GM23338 (cell line): ENCODE measurements at regions not wholly inside any gene's neighbourhood (a gene's known extent, or its start where the extent isn't known, plus 50 kb on each side); places are given as distances from the start of the nearest gene placed in this dataset.

ENCODE experiments used
- ATAC-seq: fragments of 200-7000 bp; cut with Tn5 transposase; 3 replicates; pipeline ENCODE4 v1.9.1; 2020
- DNase-seq: peaks from one replicate; pipeline ENCODE4 v3.0.0-alpha.2; 2015; ENCODE audit warnings: low spot score
- H2AFZ ChIP-seq: fragments of 200-600 bp; sonication (generic); 2 replicates; pipeline ENCODE4 v1.8.0; 2016; ENCODE audit warnings: antibody characterized with exemption, mild to moderate bottlenecking, moderate library complexity
- H3F3A ChIP-seq: fragments of 200-600 bp; sonication (generic); replicated peaks from 2 replicates; pipeline ENCODE4 v1.8.0; 2017; ENCODE audit warnings: antibody characterized with exemption, mixed run types, low read depth
- H3K27ac ChIP-seq: fragments of 200-600 bp; sonication (generic); 2 replicates; pipeline ENCODE4 v1.6.1; 2016; ENCODE audit warnings: low read depth
- H3K27me3 ChIP-seq: fragments of 200-600 bp; sonication (generic); 2 replicates; pipeline ENCODE4 v1.8.0; 2016; ENCODE audit warnings: mild to moderate bottlenecking, mixed run types, moderate library complexity; ENCODE audit not compliant: insufficient read depth
- H3K36me3 ChIP-seq: fragments of 200-600 bp; sonication (generic); 2 replicates; pipeline ENCODE4 v1.8.0; 2016; ENCODE audit warnings: mild to moderate bottlenecking; ENCODE audit not compliant: insufficient read depth
- H3K4me1 ChIP-seq: fragments of 200-600 bp; sonication (generic); 2 replicates; pipeline ENCODE4 v1.8.0; 2016; ENCODE audit warnings: mild to moderate bottlenecking, moderate library complexity; ENCODE audit not compliant: insufficient read depth
- H3K4me2 ChIP-seq: fragments of 200-600 bp; sonication (generic); 2 replicates; pipeline ENCODE4 v1.7.1; 2017; ENCODE audit warnings: mixed run types
- H3K4me3 ChIP-seq: fragments of 200-600 bp; sonication (generic); 2 replicates; pipeline ENCODE4 v1.6.1; 2016; ENCODE audit warnings: mixed run types
- H3K79me2 ChIP-seq: fragments of 200-600 bp; sonication (generic); replicated peaks from 2 replicates; pipeline ENCODE4 v1.8.0; 2017; ENCODE audit warnings: mild to moderate bottlenecking; ENCODE audit not compliant: insufficient read depth
- H3K9me2 ChIP-seq: fragments of 200-600 bp; sonication (generic); 2 replicates; pipeline ENCODE4 v1.8.0; 2017; ENCODE audit not compliant: insufficient read depth
- H4K20me1 ChIP-seq: fragments of 200-600 bp; sonication (generic); replicated peaks from 2 replicates; pipeline ENCODE4 v1.8.0; 2017; ENCODE audit warnings: mild to moderate bottlenecking; ENCODE audit not compliant: insufficient read depth
- H3K27ac Mint-ChIP-seq: 2 replicates; pipeline ENCODE4 v1.8.0; 2020; ENCODE audit warnings: inconsistent platforms, mild to moderate bottlenecking, moderate library complexity, mixed read lengths
- H3K27me3 Mint-ChIP-seq: 3 replicates; pipeline ENCODE4 v1.8.0; 2022; ENCODE audit warnings: low read depth, mild to moderate bottlenecking, moderate library complexity, mixed read lengths, inconsistent platforms; ENCODE audit not compliant: insufficient read depth, poor library complexity
- H3K36me3 Mint-ChIP-seq: 3 replicates; pipeline ENCODE4 v1.8.0; 2021; ENCODE audit warnings: low read depth, mild to moderate bottlenecking, inconsistent platforms, moderate library complexity, mixed read lengths
- H3K4me1 Mint-ChIP-seq: 3 replicates; pipeline ENCODE4 v1.8.0; 2020; ENCODE audit warnings: mild to moderate bottlenecking, inconsistent platforms, mixed read lengths
- H3K4me3 Mint-ChIP-seq: 3 replicates; pipeline ENCODE4 v1.8.0; 2021; ENCODE audit warnings: moderate library complexity, mild to moderate bottlenecking, inconsistent platforms, mixed read lengths
- H3K9me3 Mint-ChIP-seq: 3 replicates; pipeline ENCODE4 v1.8.0; 2020; ENCODE audit warnings: moderate library complexity, mild to moderate bottlenecking, inconsistent platforms, mixed read lengths
- CREB1 ChIP-seq: fragments of 250-450 bp; sonication (Bioruptor Pico); IDR thresholded peaks from 2 replicates; pipeline ENCODE4 v1.5.0; 2020; ENCODE audit warnings: low read depth, mild to moderate bottlenecking, moderate library complexity
- ETS1 ChIP-seq: IDR thresholded peaks from 2 replicates; pipeline ENCODE4 v1.6.1; 2016; ENCODE audit warnings: antibody characterized with exemption
- EZH2 ChIP-seq: fragments of 200-600 bp; sonication (generic); IDR thresholded peaks from one replicate; pipeline ENCODE4 v1.8.0; 2017; ENCODE audit warnings: antibody characterized with exemption, mild to moderate bottlenecking, low read depth; ENCODE audit not compliant: unreplicated experiment
- EZH2phosphoT487 ChIP-seq: fragments of 200-600 bp; sonication (generic); IDR thresholded peaks from one replicate; pipeline ENCODE4 v1.8.1; 2018; ENCODE audit warnings: antibody characterized with exemption; ENCODE audit not compliant: unreplicated experiment
- JUNB ChIP-seq: IDR thresholded peaks from one replicate; pipeline ENCODE4 v1.6.1; 2016; ENCODE audit warnings: antibody characterized with exemption; ENCODE audit not compliant: unreplicated experiment
- NANOG ChIP-seq: IDR thresholded peaks from 2 replicates; pipeline ENCODE4 v1.6.1; 2016; ENCODE audit warnings: antibody characterized with exemption, borderline replicate concordance
- POLR2AphosphoS5 ChIP-seq: IDR thresholded peaks from 2 replicates; pipeline ENCODE4 v1.6.1; 2016; ENCODE audit warnings: antibody characterized with exemption, low read depth
- REST ChIP-seq: IDR thresholded peaks from one replicate; pipeline ENCODE4 v1.6.1; 2018; ENCODE audit warnings: antibody characterized with exemption; ENCODE audit not compliant: unreplicated experiment
- STAT1 ChIP-seq: IDR thresholded peaks from one replicate; pipeline ENCODE4 v1.6.1; 2016; ENCODE audit warnings: antibody characterized with exemption; ENCODE audit not compliant: unreplicated experiment
- ZNF114 ChIP-seq: fragments of 250-450 bp; sonication (Bioruptor Pico); IDR thresholded peaks from 2 replicates; pipeline ENCODE4 v1.5.0; 2020; ENCODE audit warnings: mild to moderate bottlenecking, moderate library complexity
- ZNF331 ChIP-seq: fragments of 250-450 bp; sonication (Bioruptor Pico); IDR thresholded peaks from 2 replicates; pipeline ENCODE4 v1.5.0; 2020; ENCODE audit warnings: low read depth, mild to moderate bottlenecking, moderate library complexity
- ZNF462 ChIP-seq: fragments of 250-450 bp; sonication (Bioruptor Pico); IDR thresholded peaks from 2 replicates; pipeline ENCODE4 v1.5.0; 2020; ENCODE audit warnings: mild to moderate bottlenecking, moderate library complexity
- TF ChIP-seq, protein P1 (sequence below), 2 experiments: fragments of 200-600 bp in 1 of 2; sonication (generic) in 1 of 2; conservative IDR thresholded peaks; 2 replicates each; pipeline versions ENCODE4 v1.5.1 to v1.6.1; 2016 to 2017; ENCODE audit warnings: antibody characterized with exemption in 2 of 2, low read depth in 2 of 2, mild to moderate bottlenecking in 2 of 2, moderate library complexity in 1 of 2

DNA sequence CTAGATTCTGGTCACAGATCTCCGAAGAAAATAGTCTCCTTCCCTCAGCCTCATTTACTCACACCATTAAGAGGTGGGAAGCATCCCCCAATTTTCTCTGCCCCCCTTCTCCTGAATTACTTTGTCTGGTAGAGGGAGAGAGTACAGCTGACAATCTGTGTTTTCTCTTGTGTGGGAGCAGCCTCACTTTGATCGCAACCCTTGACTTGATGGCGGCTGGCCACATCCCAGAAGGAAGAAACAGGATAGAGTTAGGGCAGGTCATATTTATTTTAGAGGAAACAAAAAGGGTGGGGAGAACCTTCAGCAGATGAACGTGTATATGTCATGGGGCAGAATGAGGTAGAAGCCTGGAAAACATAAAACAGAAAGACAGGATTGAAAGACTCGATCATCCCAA is 82.4 kb upstream of the FAM171A1 start:
- Histone ChIP-seq H3K4me2 (no peak overlapping the region), H2AFZ (no peak overlapping the region; the same call in 1 of the 2 replicates), H3K4me3 (no peak overlapping the region), H3K9me2 (no peaks in the 10 kb centered on the region), H4K20me1 (no peaks in the 10 kb centered on the region), H3K27me3 (no peaks in the 10 kb centered on the region), H3K4me1 (no peaks in the 10 kb centered on the region; the same call in 1 of the 2 replicates), H3F3A (no peaks in the 10 kb centered on the region), H3K27ac (no peak overlapping the region), H3K36me3 (no peaks in the 10 kb centered on the region), H3K79me2 (no peaks in the 10 kb centered on the region)
- no peak for DNase-seq
- ATAC-seq: no peak
- no peak overlapping the region for H3K4me3 Mint-ChIP-seq
- TF ChIP-seq ZNF462 (CRISPR knock-in tag) (no peak), NANOG (no peak), POLR2AphosphoS5 (no peak), REST (no peak), ZNF331 (CRISPR knock-in tag) (no peak), ZNF114 (CRISPR knock-in tag) (no peak), JUNB (no peak), EZH2 (no peak), CREB1 (CRISPR knock-in tag) (no peak), EZH2phosphoT487 (no peak), ETS1 (no peak), STAT1 (no peak)
- TF ChIP-seq, protein P1, sequence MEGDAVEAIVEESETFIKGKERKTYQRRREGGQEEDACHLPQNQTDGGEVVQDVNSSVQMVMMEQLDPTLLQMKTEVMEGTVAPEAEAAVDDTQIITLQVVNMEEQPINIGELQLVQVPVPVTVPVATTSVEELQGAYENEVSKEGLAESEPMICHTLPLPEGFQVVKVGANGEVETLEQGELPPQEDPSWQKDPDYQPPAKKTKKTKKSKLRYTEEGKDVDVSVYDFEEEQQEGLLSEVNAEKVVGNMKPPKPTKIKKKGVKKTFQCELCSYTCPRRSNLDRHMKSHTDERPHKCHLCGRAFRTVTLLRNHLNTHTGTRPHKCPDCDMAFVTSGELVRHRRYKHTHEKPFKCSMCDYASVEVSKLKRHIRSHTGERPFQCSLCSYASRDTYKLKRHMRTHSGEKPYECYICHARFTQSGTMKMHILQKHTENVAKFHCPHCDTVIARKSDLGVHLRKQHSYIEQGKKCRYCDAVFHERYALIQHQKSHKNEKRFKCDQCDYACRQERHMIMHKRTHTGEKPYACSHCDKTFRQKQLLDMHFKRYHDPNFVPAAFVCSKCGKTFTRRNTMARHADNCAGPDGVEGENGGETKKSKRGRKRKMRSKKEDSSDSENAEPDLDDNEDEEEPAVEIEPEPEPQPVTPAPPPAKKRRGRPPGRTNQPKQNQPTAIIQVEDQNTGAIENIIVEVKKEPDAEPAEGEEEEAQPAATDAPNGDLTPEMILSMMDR (conservative IDR thresholded peaks at IDR 0.05; ENCODE audit: low read depth in 2 of 2): no peak
- H3K36me3 Mint-ChIP-seq: no peaks in the 10 kb centered on the region
- H3K27ac Mint-ChIP-seq: no peak overlapping the region
- H3K4me1 Mint-ChIP-seq: peaks cover 8% of the 10 kb centered on the region; the same call in 2 of the 3 replicates
- no peaks in the 10 kb centered on the region; the same call in 2 of the 3 replicates for H3K9me3 Mint-ChIP-seq
- H3K27me3 Mint-ChIP-seq: peaks cover 2% of the 10 kb centered on the region
